Neuronal stem cell (in vitro differentiated cells): ENCODE measurements at regions not wholly inside any gene's neighbourhood (a gene's known extent, or its start where the extent isn't known, plus 50 kb on each side); places are given as distances from the start of the nearest gene placed in this dataset.
A peak's percentile ranks its signal among the peaks of the same experiment; 100 is the strongest.

ENCODE experiments used
- DNase-seq: peaks from one replicate; pipeline ENCODE4 v3.0.0-alpha.2; 2013; ENCODE audit warnings: low spot score
- H2AFZ ChIP-seq: one replicate; pipeline ENCODE4 v1.6.1; 2013; ENCODE audit warnings: mild to moderate bottlenecking, low read length, inconsistent platforms
- H2AK5ac ChIP-seq: 2 replicates; pipeline ENCODE4 v1.6.1; 2013; ENCODE audit warnings: low read depth, mild to moderate bottlenecking, inconsistent platforms, low read length, moderate library complexity, mixed read lengths
- H2BK120ac ChIP-seq: 2 replicates; pipeline ENCODE4 v1.6.1; 2013; ENCODE audit warnings: low read depth, mild to moderate bottlenecking, inconsistent platforms, low read length, moderate library complexity, mixed read lengths
- H2BK12ac ChIP-seq: one replicate; pipeline ENCODE4 v1.6.1; 2013; ENCODE audit warnings: low read length, inconsistent platforms
- H2BK15ac ChIP-seq: 2 replicates; pipeline ENCODE4 v1.6.1; 2013; ENCODE audit warnings: mild to moderate bottlenecking, low read length, inconsistent platforms, mixed read lengths
- H2BK5ac ChIP-seq: one replicate; pipeline ENCODE4 v1.6.1; 2013; ENCODE audit warnings: inconsistent platforms, mild to moderate bottlenecking, low read length, moderate library complexity
- H3K14ac ChIP-seq: one replicate; pipeline ENCODE4 v1.6.1; 2013; ENCODE audit warnings: low read length, inconsistent platforms
- H3K18ac ChIP-seq: 2 replicates; pipeline ENCODE4 v1.6.1; 2013; ENCODE audit warnings: low read length, inconsistent platforms
- H3K23ac ChIP-seq: 2 replicates; pipeline ENCODE4 v1.6.1; 2013; ENCODE audit warnings: low read depth, mild to moderate bottlenecking, mixed read lengths, low read length, inconsistent platforms; ENCODE audit not compliant: poor library complexity
- H3K27ac ChIP-seq: replicated peaks from 3 replicates; pipeline ENCODE4 v1.5.1; 2013; ENCODE audit warnings: low read length, inconsistent platforms
- H3K27me3 ChIP-seq, 3 experiments: 2 replicates each; pipeline ENCODE4 v1.6.1; 2013; ENCODE audit warnings: low read length in 3 of 3, mild to moderate bottlenecking in 2 of 3, inconsistent platforms in 1 of 3, low read depth in 1 of 3, mixed read lengths in 1 of 3, moderate library complexity in 1 of 3; ENCODE audit not compliant: control insufficient read depth in 3 of 3, insufficient read depth in 3 of 3
- H3K36me3 ChIP-seq, 2 donors: replicated peaks in 1 of 2; 2 replicates each; pipeline ENCODE4 v1.6.1; 2013; ENCODE audit warnings: low read length in 2 of 2; ENCODE audit not compliant: control insufficient read depth in 2 of 2, insufficient read depth in 2 of 2
- H3K4ac ChIP-seq: 2 replicates; pipeline ENCODE4 v1.6.1; 2013; ENCODE audit warnings: inconsistent platforms, mild to moderate bottlenecking, low read length, moderate library complexity
- H3K4me1 ChIP-seq, 2 donors: 1 replicate in 1 of 2; 2 replicates in 1 of 2; pipeline ENCODE4 v1.6.1; 2013; ENCODE audit warnings: low read length in 2 of 2, low read depth in 1 of 2; ENCODE audit not compliant: control insufficient read depth in 2 of 2, insufficient read depth in 1 of 2
- H3K4me2 ChIP-seq: one replicate; pipeline ENCODE4 v1.6.1; 2013; ENCODE audit warnings: mild to moderate bottlenecking, low read length, inconsistent platforms; ENCODE audit not compliant: insufficient read depth, poor library complexity, severe bottlenecking
- H3K4me3 ChIP-seq, 2 donors: 2 replicates each; pipeline ENCODE4 v1.5.1; 2013; ENCODE audit warnings: low read length in 2 of 2, mild to moderate bottlenecking in 2 of 2, inconsistent platforms in 1 of 2, moderate library complexity in 1 of 2
- H3K79me1 ChIP-seq: one replicate; pipeline ENCODE4 v1.6.1; 2013; ENCODE audit warnings: low read depth, mild to moderate bottlenecking, inconsistent platforms, low read length, moderate library complexity
- H3K9ac ChIP-seq: one replicate; pipeline ENCODE4 v1.6.1; 2013; ENCODE audit warnings: mild to moderate bottlenecking, low read depth, low read length, inconsistent platforms; ENCODE audit not compliant: poor library complexity
- H3K9me3 ChIP-seq, 2 donors: replicated peaks in 1 of 2; 2 replicates each; pipeline versions ENCODE3 to v1.6.1; 2013; ENCODE audit warnings: low read length in 2 of 2, mild to moderate bottlenecking in 2 of 2, inconsistent platforms in 1 of 2, low read depth in 1 of 2, mixed read lengths in 1 of 2, moderate library complexity in 1 of 2; ENCODE audit not compliant: control insufficient read depth in 2 of 2, insufficient read depth in 1 of 2
- H4K8ac ChIP-seq: one replicate; pipeline ENCODE4 v1.6.1; 2013; ENCODE audit warnings: low read depth, mild to moderate bottlenecking, inconsistent platforms, low read length, moderate library complexity
- H4K91ac ChIP-seq: one replicate; pipeline ENCODE4 v1.6.1; 2013; ENCODE audit warnings: low read length, low read depth, mild to moderate bottlenecking, inconsistent platforms; ENCODE audit not compliant: poor library complexity
- WGBS, 2 donors: extraction: QIAGEN DNeasy Blood & Tissue Kit; methylation state at CpG; one replicate each; pipeline ENCODE4 v1.1.7; 2013; ENCODE audit warnings: missing lambda C conversion rate in 2 of 2, mixed read lengths in 1 of 2; ENCODE audit not compliant: insufficient read length in 2 of 2, insufficient replicate concordance in 1 of 2; ENCODE audit errors: extremely low coverage in 2 of 2; 5-methylcytosine and 5-hydroxymethylcytosine counted together

GRCh38 chr15:23787346-23788105 lies 100.4 kb upstream of the NDN start:
- Histone ChIP-seq H4K8ac (no peak overlapping the region), H3K27me3 (no peaks in the 10 kb centered on the region), H2AK5ac (no peak overlapping the region), H3K23ac (no peak overlapping the region), H2BK15ac (no peak overlapping the region), H2AFZ (no peak overlapping the region), H3K9ac (no peak overlapping the region), H3K14ac (no peak overlapping the region), H3K4me2 (no peak overlapping the region), H2BK120ac (no peak overlapping the region), H3K79me1 (no peaks in the 10 kb centered on the region), H3K4ac (no peak overlapping the region), H3K27ac (peak overlapping the region; percentile 57), H4K91ac (no peak overlapping the region), H2BK5ac (no peak overlapping the region), H3K18ac (no peak overlapping the region), H3K4me3 (no peak overlapping the region), H3K9me3 (peaks cover under 1 to 6% of the 10 kb centered on the region in 2 donors), H3K4me1 (peaks cover 5% of the 10 kb centered on the region in 2 donors), H2BK12ac (no peak overlapping the region), H3K36me3 (peaks cover 0 to 7% of the 10 kb centered on the region in 2 donors)
- DNase-seq = no peak
- no CpG with 5 or more reads among the region's 2 CpGs for WGBS, 2 donors

GRCh38 chr15:23793191-23793680 lies 106.1 kb upstream of the NDN start:
- no peak overlapping the region for H2BK5ac ChIP-seq
- H3K9me3 ChIP-seq = peaks cover 16 to 21% of the 10 kb centered on the region in 2 donors
- H3K27ac ChIP-seq = no peak overlapping the region
- peaks cover 2 to 9% of the 10 kb centered on the region in 2 donors for H3K4me1 ChIP-seq
- WGBS, 2 donors = no CpG with 5 or more reads among the region's 6 CpGs
- H3K23ac ChIP-seq = no peak overlapping the region
- no peak overlapping the region for H3K14ac ChIP-seq
- no peaks in the 10 kb centered on the region for H3K79me1 ChIP-seq
- no peak overlapping the region for H2AFZ ChIP-seq
- H2BK120ac ChIP-seq = no peak overlapping the region
- no peak overlapping the region for H3K4me2 ChIP-seq
- H3K9ac ChIP-seq = no peak overlapping the region
- no peak overlapping the region for H2AK5ac ChIP-seq
- H3K27me3 ChIP-seq = no peaks in the 10 kb centered on the region
- no peak overlapping the region for H2BK12ac ChIP-seq
- no peak overlapping the region for H3K4me3 ChIP-seq
- no peak overlapping the region for H4K91ac ChIP-seq
- no peak overlapping the region for H3K18ac ChIP-seq
- no peak overlapping the region for H4K8ac ChIP-seq
- peaks cover 0 to 20% of the 10 kb centered on the region in 2 donors for H3K36me3 ChIP-seq
- H2BK15ac ChIP-seq = no peak overlapping the region
- H3K4ac ChIP-seq = no peak overlapping the region
- DNase-seq = no peak

- H3K18ac ChIP-seq = no peak overlapping the region
- H4K91ac ChIP-seq = no peak overlapping the region
- peaks cover 2 to 11% of the 10 kb centered on the region in 2 donors for H3K4me1 ChIP-seq
- peak overlapping the region; percentile 5 for H3K27ac ChIP-seq
- H3K4me2 ChIP-seq = no peak overlapping the region
- peak overlapping the region; percentile 76 for H2AFZ ChIP-seq
- H3K14ac ChIP-seq = no peak overlapping the region
- H3K23ac ChIP-seq = no peak overlapping the region
- H2BK120ac ChIP-seq = no peak overlapping the region
- H3K79me1 ChIP-seq = no peaks in the 10 kb centered on the region
- no CpG with 5 or more reads among the region's 22 CpGs for WGBS, 2 donors
- no peak overlapping the region for H2BK15ac ChIP-seq
- peaks cover 21 to 23% of the 10 kb centered on the region in 2 donors for H3K9me3 ChIP-seq
- H3K4me3 ChIP-seq = peak overlapping the region in 1 of 2 donors; percentile 24
- no peak overlapping the region for H3K9ac ChIP-seq
- H2BK12ac ChIP-seq = no peak overlapping the region
- H4K8ac ChIP-seq = no peak overlapping the region
- peaks cover 0 to 13% of the 10 kb centered on the region in 2 donors for H3K36me3 ChIP-seq
- H3K4ac ChIP-seq = no peak overlapping the region
- H3K27me3 ChIP-seq = no peaks in the 10 kb centered on the region
- H2BK5ac ChIP-seq = no peak overlapping the region
- no peak for DNase-seq
- no peak overlapping the region for H2AK5ac ChIP-seq
Observed at GRCh38 chr15:23797747-23798446, 110.8 kb upstream of the NDN start.

DNA sequence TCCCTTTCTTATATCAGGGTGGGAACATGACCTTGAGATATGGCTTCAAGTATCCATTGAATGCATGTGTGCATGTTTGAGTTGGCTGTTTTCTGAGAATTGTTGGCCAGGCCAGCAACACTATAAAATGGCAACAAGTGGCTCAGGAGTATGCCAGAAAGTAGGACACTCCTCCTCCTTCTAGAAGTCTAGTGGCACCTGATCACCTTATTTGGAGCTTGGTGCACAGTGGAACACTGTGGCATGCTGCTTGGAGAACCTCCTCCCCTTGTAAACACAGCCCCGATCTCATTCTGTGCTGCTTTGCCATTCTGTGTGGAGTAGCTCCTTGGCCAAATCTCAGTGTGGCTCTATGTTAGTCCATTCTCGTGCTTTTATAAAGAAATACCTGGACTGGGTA lies 114.8 kb upstream of the NDN start:
- no peak overlapping the region for H3K4me2 ChIP-seq
- H3K4ac ChIP-seq = no peak overlapping the region
- H3K27me3 ChIP-seq = no peaks in the 10 kb centered on the region
- H4K8ac ChIP-seq = no peak overlapping the region
- peaks cover 8 to 12% of the 10 kb centered on the region in 2 donors for H3K9me3 ChIP-seq
- no peak overlapping the region for H3K14ac ChIP-seq
- H2AK5ac ChIP-seq = no peak overlapping the region
- H2BK5ac ChIP-seq = no peak overlapping the region
- peaks cover 0 to 15% of the 10 kb centered on the region in 2 donors for H3K36me3 ChIP-seq
- no peak overlapping the region for H2BK15ac ChIP-seq
- H3K79me1 ChIP-seq = no peaks in the 10 kb centered on the region
- H3K4me1 ChIP-seq = peaks cover 2 to 8% of the 10 kb centered on the region in 2 donors
- no peak overlapping the region for H2BK120ac ChIP-seq
- H3K18ac ChIP-seq = no peak overlapping the region
- WGBS, 2 donors = no CpG with 5 or more reads among the region's 2 CpGs
- no peak overlapping the region for H3K23ac ChIP-seq
- H2AFZ ChIP-seq = no peak overlapping the region
- no peak overlapping the region for H3K9ac ChIP-seq
- H3K4me3 ChIP-seq = no peak overlapping the region
- no peak overlapping the region for H2BK12ac ChIP-seq
- no peak overlapping the region for H3K27ac ChIP-seq
- H4K91ac ChIP-seq = no peak overlapping the region
- DNase-seq = no peak
